Neural cell (in vitro differentiated cells): ENCODE measurements at regions not wholly inside any gene's neighbourhood (a gene's known extent, or its start where the extent isn't known, plus 50 kb on each side); places are given as distances from the start of the nearest gene placed in this dataset.

Experiments
- H2AFZ ChIP-seq: fragments of 200-600, 300-800 bp; sonication (generic), shearing (Covaris generic); 2 replicates; pipeline ENCODE4 v1.6.0; 2014; ENCODE audit warnings: low read depth, mild to moderate bottlenecking, antibody characterized with exemption, low read length, moderate library complexity
- H3F3A ChIP-seq: fragments of 200-600 bp; shearing (Covaris generic); 2 replicates; pipeline ENCODE4 v1.6.1; 2016; ENCODE audit warnings: mild to moderate bottlenecking, moderate library complexity, mixed read lengths, antibody characterized with exemption, low read length; ENCODE audit not compliant: insufficient read depth, poor library complexity, severe bottlenecking
- H3K27ac ChIP-seq: fragments of 200-600, 300-800 bp; sonication (generic), shearing (Covaris generic); 2 replicates; pipeline ENCODE4 v1.5.1; 2014; ENCODE audit warnings: mild to moderate bottlenecking, low read length, moderate library complexity
- H3K27me3 ChIP-seq: fragments of 300-800, 200-600 bp; sonication (generic), shearing (Covaris generic); 2 replicates; pipeline ENCODE4 v1.6.0; 2014; ENCODE audit warnings: mild to moderate bottlenecking, low read depth, low read length, moderate library complexity; ENCODE audit not compliant: insufficient read depth
- H3K36me3 ChIP-seq: fragments of 300-800, 200-600 bp; sonication (generic), shearing (Covaris generic); 2 replicates; pipeline ENCODE4 v1.5.1; 2014; ENCODE audit warnings: mild to moderate bottlenecking, antibody characterized with exemption, low read length, moderate library complexity; ENCODE audit not compliant: insufficient read depth
- H3K4me2 ChIP-seq: fragments of 300-800, 200-600 bp; sonication (generic), shearing (Covaris generic); 2 replicates; pipeline ENCODE4 v1.6.0; 2014; ENCODE audit warnings: mild to moderate bottlenecking, low read length
- H3K4me3 ChIP-seq: fragments of 300-800, 200-600 bp; sonication (generic), shearing (Covaris generic); 2 replicates; pipeline ENCODE4 v1.5.1; 2014; ENCODE audit warnings: mild to moderate bottlenecking, low read length, moderate library complexity
- H3K79me2 ChIP-seq: fragments of 200-600 bp; shearing (Covaris generic); replicated peaks from 2 replicates; pipeline ENCODE4 v1.6.0; 2014; ENCODE audit warnings: mild to moderate bottlenecking, low read length, moderate library complexity; ENCODE audit not compliant: insufficient read depth
- H3K9ac ChIP-seq: fragments of 300-800, 200-600 bp; sonication (generic), shearing (Covaris generic); 2 replicates; pipeline ENCODE4 v1.6.1; 2016; ENCODE audit warnings: mild to moderate bottlenecking, low read length, mixed read lengths
- H3K9me2 ChIP-seq: fragments of 200-600 bp; shearing (Covaris generic); 2 replicates; pipeline ENCODE4 v1.6.1; 2016; ENCODE audit warnings: mild to moderate bottlenecking, low read length, mixed read lengths; ENCODE audit not compliant: insufficient read depth
- H3K9me3 ChIP-seq: fragments of 200-600, 300-800 bp; sonication (generic), shearing (Covaris generic); 2 replicates; pipeline ENCODE4 v1.6.1; 2016; ENCODE audit warnings: mild to moderate bottlenecking, mixed run types, low read length, moderate library complexity, mixed read lengths
- H4K20me1 ChIP-seq: fragments of 200-600 bp; shearing (Covaris generic); 2 replicates; pipeline ENCODE4 v1.6.1; 2016; ENCODE audit warnings: mild to moderate bottlenecking, mixed run types; ENCODE audit not compliant: insufficient read depth
- EP300 ChIP-seq: fragments of 450-650 bp; conservative IDR thresholded peaks from 2 replicates; pipeline ENCODE4 v1.6.1; 2014; ENCODE audit warnings: antibody characterized with exemption, mild to moderate bottlenecking, moderate library complexity; ENCODE audit not compliant: poor library complexity, severe bottlenecking
- EZH2 ChIP-seq: fragments of 200-600, 300-800 bp; shearing (Covaris generic), sonication (generic); IDR thresholded peaks from 2 replicates; pipeline ENCODE4 v1.6.1; 2014; ENCODE audit warnings: antibody characterized with exemption, low read length, borderline replicate concordance, mild to moderate bottlenecking; ENCODE audit not compliant: insufficient read depth, poor library complexity, severe bottlenecking
- MXI1 ChIP-seq: fragments of 450-650 bp; conservative IDR thresholded peaks from 2 replicates; pipeline ENCODE4 v1.6.1; 2014; ENCODE audit warnings: antibody characterized with exemption, mild to moderate bottlenecking; ENCODE audit not compliant: poor library complexity, severe bottlenecking
- POLR2AphosphoS5 ChIP-seq: IDR thresholded peaks from 2 replicates; pipeline ENCODE4 v1.6.1; 2012
- RAD21 ChIP-seq: fragments of 450-650 bp; conservative IDR thresholded peaks from 2 replicates; pipeline ENCODE4 v1.6.1; 2014; ENCODE audit warnings: antibody characterized with exemption, mild to moderate bottlenecking, moderate library complexity
- SMC3 ChIP-seq: fragments of 450-650 bp; conservative IDR thresholded peaks from 2 replicates; pipeline ENCODE4 v1.6.1; 2014; ENCODE audit warnings: antibody characterized with exemption, mild to moderate bottlenecking, moderate library complexity; ENCODE audit not compliant: poor library complexity
- TAF1 ChIP-seq: IDR thresholded peaks from 2 replicates; pipeline ENCODE4 v1.6.1; 2012; ENCODE audit warnings: low read depth
- TF ChIP-seq, protein P1 (sequence below): IDR thresholded peaks from 2 replicates; pipeline ENCODE4 v1.6.1; 2012; ENCODE audit warnings: borderline replicate concordance
- TF ChIP-seq, protein P2 (sequence below): fragments of 450-650 bp; IDR thresholded peaks from 2 replicates; pipeline ENCODE4 v1.5.1; 2014; ENCODE audit warnings: antibody characterized with exemption, mild to moderate bottlenecking, moderate library complexity; ENCODE audit not compliant: poor library complexity, severe bottlenecking

DNA sequence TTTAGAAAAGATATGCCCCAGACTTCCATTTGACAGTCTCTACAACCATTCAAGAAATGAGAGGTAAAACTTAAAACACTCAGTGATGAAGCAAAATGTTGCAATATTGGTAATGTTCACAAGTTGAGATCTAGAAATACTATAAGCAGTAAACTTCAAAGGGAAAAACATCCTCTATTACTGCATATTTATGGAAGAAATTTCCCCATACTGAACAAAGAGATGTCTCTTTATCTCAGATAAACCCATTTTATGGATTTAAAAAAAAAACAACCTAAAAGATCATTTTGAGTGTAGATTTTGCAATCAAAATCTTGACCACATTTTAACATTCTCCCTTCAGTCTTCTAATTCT, 177.8 kb upstream of the TAB2 start:
- Histone ChIP-seq H3K9ac (no peak overlapping the region), H3K9me2 (no peaks in the 10 kb centered on the region), H3K27ac (no peak overlapping the region), H3K9me3 (no peaks in the 10 kb centered on the region), H2AFZ (no peak overlapping the region), H3K27me3 (no peaks in the 10 kb centered on the region), H3K36me3 (no peaks in the 10 kb centered on the region), H3K4me3 (no peak overlapping the region), H3K4me2 (no peak overlapping the region), H4K20me1 (no peaks in the 10 kb centered on the region), H3K79me2 (no peaks in the 10 kb centered on the region), H3F3A (no peaks in the 10 kb centered on the region)
- TF ChIP-seq RAD21: no peak
- TF ChIP-seq, protein P1, sequence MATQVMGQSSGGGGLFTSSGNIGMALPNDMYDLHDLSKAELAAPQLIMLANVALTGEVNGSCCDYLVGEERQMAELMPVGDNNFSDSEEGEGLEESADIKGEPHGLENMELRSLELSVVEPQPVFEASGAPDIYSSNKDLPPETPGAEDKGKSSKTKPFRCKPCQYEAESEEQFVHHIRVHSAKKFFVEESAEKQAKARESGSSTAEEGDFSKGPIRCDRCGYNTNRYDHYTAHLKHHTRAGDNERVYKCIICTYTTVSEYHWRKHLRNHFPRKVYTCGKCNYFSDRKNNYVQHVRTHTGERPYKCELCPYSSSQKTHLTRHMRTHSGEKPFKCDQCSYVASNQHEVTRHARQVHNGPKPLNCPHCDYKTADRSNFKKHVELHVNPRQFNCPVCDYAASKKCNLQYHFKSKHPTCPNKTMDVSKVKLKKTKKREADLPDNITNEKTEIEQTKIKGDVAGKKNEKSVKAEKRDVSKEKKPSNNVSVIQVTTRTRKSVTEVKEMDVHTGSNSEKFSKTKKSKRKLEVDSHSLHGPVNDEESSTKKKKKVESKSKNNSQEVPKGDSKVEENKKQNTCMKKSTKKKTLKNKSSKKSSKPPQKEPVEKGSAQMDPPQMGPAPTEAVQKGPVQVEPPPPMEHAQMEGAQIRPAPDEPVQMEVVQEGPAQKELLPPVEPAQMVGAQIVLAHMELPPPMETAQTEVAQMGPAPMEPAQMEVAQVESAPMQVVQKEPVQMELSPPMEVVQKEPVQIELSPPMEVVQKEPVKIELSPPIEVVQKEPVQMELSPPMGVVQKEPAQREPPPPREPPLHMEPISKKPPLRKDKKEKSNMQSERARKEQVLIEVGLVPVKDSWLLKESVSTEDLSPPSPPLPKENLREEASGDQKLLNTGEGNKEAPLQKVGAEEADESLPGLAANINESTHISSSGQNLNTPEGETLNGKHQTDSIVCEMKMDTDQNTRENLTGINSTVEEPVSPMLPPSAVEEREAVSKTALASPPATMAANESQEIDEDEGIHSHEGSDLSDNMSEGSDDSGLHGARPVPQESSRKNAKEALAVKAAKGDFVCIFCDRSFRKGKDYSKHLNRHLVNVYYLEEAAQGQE: no peak
- TF ChIP-seq, protein P2, sequence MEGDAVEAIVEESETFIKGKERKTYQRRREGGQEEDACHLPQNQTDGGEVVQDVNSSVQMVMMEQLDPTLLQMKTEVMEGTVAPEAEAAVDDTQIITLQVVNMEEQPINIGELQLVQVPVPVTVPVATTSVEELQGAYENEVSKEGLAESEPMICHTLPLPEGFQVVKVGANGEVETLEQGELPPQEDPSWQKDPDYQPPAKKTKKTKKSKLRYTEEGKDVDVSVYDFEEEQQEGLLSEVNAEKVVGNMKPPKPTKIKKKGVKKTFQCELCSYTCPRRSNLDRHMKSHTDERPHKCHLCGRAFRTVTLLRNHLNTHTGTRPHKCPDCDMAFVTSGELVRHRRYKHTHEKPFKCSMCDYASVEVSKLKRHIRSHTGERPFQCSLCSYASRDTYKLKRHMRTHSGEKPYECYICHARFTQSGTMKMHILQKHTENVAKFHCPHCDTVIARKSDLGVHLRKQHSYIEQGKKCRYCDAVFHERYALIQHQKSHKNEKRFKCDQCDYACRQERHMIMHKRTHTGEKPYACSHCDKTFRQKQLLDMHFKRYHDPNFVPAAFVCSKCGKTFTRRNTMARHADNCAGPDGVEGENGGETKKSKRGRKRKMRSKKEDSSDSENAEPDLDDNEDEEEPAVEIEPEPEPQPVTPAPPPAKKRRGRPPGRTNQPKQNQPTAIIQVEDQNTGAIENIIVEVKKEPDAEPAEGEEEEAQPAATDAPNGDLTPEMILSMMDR: no peak
- TF ChIP-seq MXI1: no peak

DNA sequence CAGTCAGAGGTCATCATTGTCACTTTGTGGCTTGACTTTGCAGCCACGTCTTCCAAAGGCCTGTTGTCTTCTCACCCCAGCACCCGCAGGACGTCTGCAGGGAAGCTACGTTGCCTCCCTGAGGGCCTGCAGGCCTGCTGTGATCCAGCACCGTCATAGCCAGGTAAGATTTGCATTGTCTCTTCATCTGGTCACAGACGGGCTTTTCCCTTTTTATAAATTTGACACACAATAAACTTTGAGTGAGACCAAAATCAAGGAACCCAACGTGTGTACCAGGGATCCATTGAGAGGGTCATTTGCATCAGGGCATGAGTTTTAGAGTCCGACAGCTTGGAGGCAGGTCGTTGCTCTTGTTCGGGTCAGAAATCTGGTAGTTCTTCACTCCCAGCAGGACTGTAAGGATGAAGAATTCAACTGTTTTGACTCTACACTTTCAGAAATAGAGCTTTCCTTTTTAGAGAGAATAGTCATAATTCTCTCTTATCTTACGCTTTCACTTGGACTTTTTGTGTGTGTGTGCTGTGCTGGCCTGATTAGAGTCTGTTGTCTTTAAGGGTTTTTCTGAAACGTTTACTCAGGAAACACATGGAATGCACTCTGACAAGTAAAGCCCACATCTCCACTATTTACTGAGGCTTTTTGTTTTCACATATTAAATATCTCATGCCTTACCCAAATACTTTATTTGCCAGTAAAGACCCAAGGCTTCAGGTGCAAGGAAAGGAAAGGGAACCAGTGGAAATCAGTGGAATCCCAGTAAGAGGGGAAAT, 177.2 kb upstream of the TAB2 start:
- Histone ChIP-seq H3K9ac (no peak overlapping the region), H3K79me2 (no peaks in the 10 kb centered on the region), H3F3A (no peaks in the 10 kb centered on the region), H3K4me2 (no peak overlapping the region), H3K9me3 (no peaks in the 10 kb centered on the region), H4K20me1 (no peaks in the 10 kb centered on the region), H3K9me2 (no peaks in the 10 kb centered on the region), H3K36me3 (no peaks in the 10 kb centered on the region), H3K27ac (no peak overlapping the region), H2AFZ (no peak overlapping the region), H3K4me3 (no peak overlapping the region), H3K27me3 (no peaks in the 10 kb centered on the region)
- TF ChIP-seq POLR2AphosphoS5 (no peak), RAD21 (no peak), SMC3 (no peak), MXI1 (no peak), EP300 (no peak), EZH2 (no peak), TAF1 (no peak)
- TF ChIP-seq, protein P1: no peak
- TF ChIP-seq, protein P2: no peak
